CD14-positive monocyte (primary cell): ENCODE measurements at regions not wholly inside any gene's neighbourhood (a gene's known extent, or its start where the extent isn't known, plus 50 kb on each side); places are given as distances from the start of the nearest gene placed in this dataset.
"Not testable (repeated sequence)": the region's sequence is repeated elsewhere in the genome, so short reads cannot be mapped to it uniquely, and the experiment has no call there.

Experiments used
- DNase-seq, 3 donors: peaks; one replicate each; pipeline ENCODE4 v3.0.0-alpha.2; 2011 to 2022
- H2AFZ ChIP-seq: 2 replicates; pipeline ENCODE4 v1.6.0; 2012; ENCODE audit warnings: mild to moderate bottlenecking, low read depth, low read length, inconsistent platforms; ENCODE audit not compliant: insufficient read depth, poor library complexity, severe bottlenecking
- H3K27ac ChIP-seq, 2 donors: 1 replicate in 1 of 2; 2 replicates in 1 of 2; pipeline ENCODE4 v1.5.1; 2012 to 2013; ENCODE audit warnings: low read length in 2 of 2, control low read depth in 1 of 2, inconsistent platforms in 1 of 2, low read depth in 1 of 2, mild to moderate bottlenecking in 1 of 2
- H3K27me3 ChIP-seq, 2 donors: one replicate each; pipeline versions ENCODE4 v1.6.0 to v1.6.1; 2011 to 2013; ENCODE audit warnings: low read length in 2 of 2; ENCODE audit not compliant: control insufficient read depth in 2 of 2, insufficient read depth in 2 of 2
- H3K36me3 ChIP-seq, 2 donors: replicated peaks in 1 of 2; 1 replicate in 1 of 2; 2 replicates in 1 of 2; pipeline versions ENCODE4 v1.5.1 to v1.6.1; 2012 to 2013; ENCODE audit warnings: low read length in 2 of 2, control low read depth in 1 of 2, inconsistent platforms in 1 of 2, mild to moderate bottlenecking in 1 of 2; ENCODE audit not compliant: insufficient read depth in 2 of 2, control insufficient read depth in 1 of 2
- H3K4me1 ChIP-seq, 2 donors: 1 replicate in 1 of 2; 2 replicates in 1 of 2; pipeline versions ENCODE4 v1.5.1 to v1.6.1; 2012 to 2013; ENCODE audit warnings: low read length in 2 of 2, control low read depth in 1 of 2, inconsistent platforms in 1 of 2, mild to moderate bottlenecking in 1 of 2, moderate library complexity in 1 of 2; ENCODE audit not compliant: insufficient read depth in 2 of 2, control insufficient read depth in 1 of 2
- H3K4me2 ChIP-seq: replicated peaks from 2 replicates; pipeline ENCODE3; 2012; ENCODE audit warnings: low read length, moderate library complexity, mild to moderate bottlenecking; ENCODE audit not compliant: poor library complexity, severe bottlenecking; ENCODE audit errors: extremely low read depth
- H3K4me3 ChIP-seq, 3 experiments: fragments of 200-600 bp in 1 of 3; sonication (generic) in 1 of 3; replicated peaks in 1 of 3; 1 replicate in 2 of 3; 2 replicates in 1 of 3; pipeline ENCODE4 v1.5.1; 2011 to 2013; ENCODE audit warnings: low read length in 3 of 3, mild to moderate bottlenecking in 3 of 3, control low read depth in 2 of 3, low read depth in 2 of 3, inconsistent platforms in 1 of 3, moderate library complexity in 1 of 3
- H3K79me2 ChIP-seq: 2 replicates; pipeline ENCODE4 v1.6.0; 2012; ENCODE audit warnings: mild to moderate bottlenecking, control low read depth, inconsistent platforms, low read length, moderate library complexity; ENCODE audit not compliant: insufficient read depth
- H3K9ac ChIP-seq: 2 replicates; pipeline ENCODE4 v1.6.0; 2017; ENCODE audit warnings: low read length, mild to moderate bottlenecking; ENCODE audit not compliant: insufficient read depth, poor library complexity, severe bottlenecking
- H3K9me3 ChIP-seq, 2 donors: replicated peaks in 1 of 2; 1 replicate in 1 of 2; 2 replicates in 1 of 2; pipeline versions ENCODE4 v1.5.1 to v1.6.1; 2012 to 2013; ENCODE audit warnings: low read length in 2 of 2, control low read depth in 1 of 2; ENCODE audit not compliant: control insufficient read depth in 1 of 2, insufficient read depth in 1 of 2
- H4K20me1 ChIP-seq: 2 replicates; pipeline ENCODE4 v1.6.0; 2012; ENCODE audit warnings: mild to moderate bottlenecking, low read length, control low read depth, moderate library complexity; ENCODE audit not compliant: insufficient read depth
- H3K27ac Mint-ChIP-seq, 7 donors: one replicate each; pipeline ENCODE4 v1.8.0; 2020; ENCODE audit warnings: mild to moderate bottlenecking in 7 of 7, mixed read lengths in 7 of 7, moderate library complexity in 6 of 7, inconsistent platforms in 2 of 7
- H3K27me3 Mint-ChIP-seq, 3 donors: one replicate each; pipeline ENCODE4 v1.8.0; 2021 to 2022; ENCODE audit warnings: low read depth in 3 of 3, mild to moderate bottlenecking in 3 of 3, mixed read lengths in 3 of 3, moderate library complexity in 3 of 3, inconsistent platforms in 1 of 3
- H3K36me3 Mint-ChIP-seq, 2 donors: one replicate each; pipeline ENCODE4 v1.8.0; 2020; ENCODE audit warnings: mixed read lengths in 2 of 2, inconsistent platforms in 1 of 2, mild to moderate bottlenecking in 1 of 2
- H3K4me1 Mint-ChIP-seq: one replicate; pipeline ENCODE4 v1.8.0; 2020; ENCODE audit warnings: mild to moderate bottlenecking, mixed read lengths
- H3K4me3 Mint-ChIP-seq, 2 donors: one replicate each; pipeline ENCODE4 v1.8.0; 2020; ENCODE audit warnings: mild to moderate bottlenecking in 2 of 2, mixed read lengths in 2 of 2, moderate library complexity in 1 of 2
- H3K9me3 Mint-ChIP-seq, 7 donors: one replicate each; pipeline ENCODE4 v1.8.0; 2020 to 2022; ENCODE audit warnings: mixed read lengths in 7 of 7, mild to moderate bottlenecking in 6 of 7, moderate library complexity in 6 of 7, inconsistent platforms in 2 of 7
- WGBS: methylation state at CpG from one replicate; pipeline ENCODE4 v1.1.5; 2013; ENCODE audit warnings: missing lambda C conversion rate; ENCODE audit not compliant: insufficient coverage; 5-methylcytosine and 5-hydroxymethylcytosine counted together
- intact Hi-C, 2 donors: fragments of 100-400 bp; cut with micrococcal nuclease; formaldehyde crosslinking; loops; one replicate each; pipeline versions ENCODE4 v1.15.0 to v1.15.1; 2023
- TF ChIP-seq, protein P1 (sequence below): fragments of 200-600 bp; IDR thresholded peaks from one replicate; pipeline ENCODE4 v1.8.0; 2022; ENCODE audit warnings: antibody characterized with exemption, mild to moderate bottlenecking

DNA sequence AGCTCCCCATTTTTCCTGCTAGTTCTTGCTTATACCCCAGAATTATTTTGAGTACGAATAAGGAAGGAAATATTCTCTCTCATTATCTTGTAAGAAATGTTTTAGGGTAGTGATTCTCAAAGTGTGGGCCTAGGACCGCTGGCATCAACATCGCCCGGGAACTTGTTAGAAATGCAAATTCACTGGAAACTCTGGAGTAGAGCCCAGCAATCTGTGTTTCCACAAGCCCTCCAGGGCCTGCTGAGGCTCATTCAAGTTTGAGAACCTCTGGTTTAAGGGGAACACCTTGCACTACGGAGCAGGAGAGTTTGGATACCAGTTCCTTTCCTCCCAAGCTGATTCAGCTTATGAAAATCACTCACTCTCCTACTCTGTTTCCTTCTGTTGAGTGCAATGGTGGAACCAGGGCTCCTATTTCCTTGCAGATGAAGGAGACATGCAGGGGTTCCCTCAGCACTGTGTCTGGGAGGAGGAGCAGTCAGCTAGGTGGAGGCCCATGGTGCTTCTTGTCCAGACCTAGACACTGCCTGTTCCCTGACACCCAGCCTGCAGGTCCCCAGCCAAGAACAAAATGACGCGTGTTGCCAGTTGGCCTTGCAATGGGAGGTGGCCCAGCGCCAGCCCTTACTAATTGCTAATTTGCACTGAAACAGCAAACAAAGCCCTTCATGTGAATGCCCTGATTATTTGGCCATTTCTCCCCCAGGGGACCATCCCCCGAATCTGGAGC, 68.5 kb downstream of the CYTL1 start:
- Mint-ChIP-seq H3K9me3 (peaks cover 1 to 10% (median 5%) of the 10 kb centered on the region in 7 donors), H3K4me3 (no peak overlapping the region), H3K36me3 (no peaks in the 10 kb centered on the region), H3K27ac (no peak overlapping the region), H3K27me3 (peaks cover 3 to 7% (median 3%) of the 10 kb centered on the region in 3 donors), H3K4me1 (no peaks in the 10 kb centered on the region)
- Histone ChIP-seq H2AFZ (no peak overlapping the region), H3K9me3 (peaks cover 0 to under 1% of the 10 kb centered on the region in 2 donors), H3K36me3 (no peaks in the 10 kb centered on the region), H3K27me3 (no peaks in the 10 kb centered on the region), H3K4me3 (no peak overlapping the region), H3K9ac (no peak overlapping the region), H4K20me1 (no peaks in the 10 kb centered on the region), H3K79me2 (no peaks in the 10 kb centered on the region), H3K27ac (no peak overlapping the region), H3K4me2 (no peak overlapping the region), H3K4me1 (no peaks in the 10 kb centered on the region)
- 75% methylated on average over 7 of the region's 9 CpGs for WGBS
- intact Hi-C loops, result no loop called here
- no peak for DNase-seq
- TF ChIP-seq, protein P1, sequence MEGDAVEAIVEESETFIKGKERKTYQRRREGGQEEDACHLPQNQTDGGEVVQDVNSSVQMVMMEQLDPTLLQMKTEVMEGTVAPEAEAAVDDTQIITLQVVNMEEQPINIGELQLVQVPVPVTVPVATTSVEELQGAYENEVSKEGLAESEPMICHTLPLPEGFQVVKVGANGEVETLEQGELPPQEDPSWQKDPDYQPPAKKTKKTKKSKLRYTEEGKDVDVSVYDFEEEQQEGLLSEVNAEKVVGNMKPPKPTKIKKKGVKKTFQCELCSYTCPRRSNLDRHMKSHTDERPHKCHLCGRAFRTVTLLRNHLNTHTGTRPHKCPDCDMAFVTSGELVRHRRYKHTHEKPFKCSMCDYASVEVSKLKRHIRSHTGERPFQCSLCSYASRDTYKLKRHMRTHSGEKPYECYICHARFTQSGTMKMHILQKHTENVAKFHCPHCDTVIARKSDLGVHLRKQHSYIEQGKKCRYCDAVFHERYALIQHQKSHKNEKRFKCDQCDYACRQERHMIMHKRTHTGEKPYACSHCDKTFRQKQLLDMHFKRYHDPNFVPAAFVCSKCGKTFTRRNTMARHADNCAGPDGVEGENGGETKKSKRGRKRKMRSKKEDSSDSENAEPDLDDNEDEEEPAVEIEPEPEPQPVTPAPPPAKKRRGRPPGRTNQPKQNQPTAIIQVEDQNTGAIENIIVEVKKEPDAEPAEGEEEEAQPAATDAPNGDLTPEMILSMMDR, result no peak

GRCh38 chr4:4952273-4952672, 67.0 kb downstream of the CYTL1 start:
- H3K27me3 ChIP-seq, result no peaks in the 10 kb centered on the region
- H3K79me2 ChIP-seq, result no peaks in the 10 kb centered on the region
- 67% methylated on average over 1 of the region's 2 CpGs for WGBS
- Mint-ChIP-seq H3K4me3 (no peak overlapping the region), H3K36me3 (no peaks in the 10 kb centered on the region), H3K27me3 (peaks cover 3 to 7% (median 3%) of the 10 kb centered on the region in 3 donors), H3K9me3 (peaks cover 0 to 9% (median 1%) of the 10 kb centered on the region in 7 donors), H3K27ac (no peak overlapping the region), H3K4me1 (no peaks in the 10 kb centered on the region)
- no peaks in the 10 kb centered on the region for H4K20me1 ChIP-seq
- H3K9ac ChIP-seq, result no peak overlapping the region
- TF ChIP-seq, protein P1, result no peak
- no peak overlapping the region for H3K4me3 ChIP-seq
- no peak overlapping the region for H3K27ac ChIP-seq
- no peaks in the 10 kb centered on the region for H3K9me3 ChIP-seq
- H2AFZ ChIP-seq, result no peak overlapping the region
- H3K36me3 ChIP-seq, result no peaks in the 10 kb centered on the region
- H3K4me2 ChIP-seq, result no peak overlapping the region
- no peaks in the 10 kb centered on the region for H3K4me1 ChIP-seq
- intact Hi-C loops, result no loop called here
- DNase-seq, result no peak

DNA sequence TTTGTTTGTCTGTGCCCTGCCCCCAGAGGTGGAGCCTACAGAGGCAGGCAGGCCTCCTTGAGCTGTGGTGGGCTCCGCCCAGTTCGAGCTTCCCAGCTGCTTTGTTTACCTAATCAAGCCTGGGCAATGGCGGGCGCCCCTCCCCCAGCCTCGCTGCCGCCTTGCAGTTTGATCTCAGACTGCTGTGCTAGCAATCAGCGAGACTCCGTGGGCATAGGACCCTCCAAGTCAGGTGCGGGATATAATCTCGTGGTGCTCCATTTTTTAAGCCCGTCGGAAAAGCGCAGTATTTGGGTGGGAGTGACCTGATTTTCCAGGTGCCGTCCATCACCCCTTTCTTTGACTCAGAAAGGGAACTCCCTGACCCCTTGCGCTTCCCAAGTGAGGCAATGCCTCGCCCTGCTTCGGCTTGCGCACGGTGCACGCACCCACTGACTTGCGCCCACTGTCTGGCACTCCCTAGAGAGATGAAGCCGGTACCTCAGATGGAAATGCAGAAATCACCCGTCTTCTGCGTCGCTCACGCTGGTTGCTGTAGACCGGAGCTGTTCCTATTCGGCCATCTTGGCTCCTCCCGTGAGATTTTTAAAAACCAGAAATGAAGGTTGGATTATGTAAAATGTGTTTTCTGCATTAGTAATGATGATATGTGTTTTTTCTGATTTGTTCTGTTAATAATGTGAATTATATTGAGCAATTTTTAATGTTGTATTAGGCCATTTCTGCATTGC, 59.7 kb downstream of the CYTL1 start:
- H3K27ac ChIP-seq, H2AFZ ChIP-seq, H3K4me3 ChIP-seq, H3K27me3 ChIP-seq, H3K79me2 ChIP-seq, H3K4me1 Mint-ChIP-seq, H3K36me3 ChIP-seq, DNase-seq, intact Hi-C loops, H3K27me3 Mint-ChIP-seq, H3K4me2 ChIP-seq, H3K4me3 Mint-ChIP-seq, H3K4me1 ChIP-seq, H3K27ac Mint-ChIP-seq, H4K20me1 ChIP-seq, H3K9ac ChIP-seq, H3K36me3 Mint-ChIP-seq: not testable (repeated sequence)
- WGBS, result 89% methylated on average over 11 of the region's 29 CpGs
- peaks cover 19 to 38% of the 10 kb centered on the region in 2 donors for H3K9me3 ChIP-seq
- peaks cover 12 to 40% (median 30%) of the 10 kb centered on the region in 7 donors for H3K9me3 Mint-ChIP-seq
